Testis (tissue), 2 donors: ENCODE measurements at regions not wholly inside any gene's neighbourhood (a gene's known extent, or its start where the extent isn't known, plus 50 kb on each side); places are given as distances from the start of the nearest gene placed in this dataset.

Experiments
- CTCF ChIP-seq, 3 experiments: fragments of 450-650 bp in 2 of 3; fragments of 200-600 bp in 1 of 3; sonication (generic) in 1 of 3; IDR thresholded peaks; one replicate each; pipeline ENCODE4 v1.5.1; 2016 to 2019; ENCODE audit warnings: antibody characterized with exemption in 3 of 3, mild to moderate bottlenecking in 2 of 3, moderate library complexity in 1 of 3
- POLR2A ChIP-seq: fragments of 450-650 bp; IDR thresholded peaks from one replicate; pipeline ENCODE4 v1.6.1; 2017; ENCODE audit warnings: antibody characterized with exemption, mild to moderate bottlenecking, moderate library complexity

GRCh38 chr9:129330711-129331492 is 152.8 kb upstream of the IER5L start:
- TF ChIP-seq CTCF (IDR thresholded peaks at IDR 0.05) (no peak), POLR2A (no peak)
